C1 segment of cervical spinal cord (tissue), 14 donors: ENCODE measurements at regions not wholly inside any gene's neighbourhood (a gene's known extent, or its start where the extent isn't known, plus 50 kb on each side); places are given as distances from the start of the nearest gene placed in this dataset.

Experiments
- DNase-seq, 14 donors: peaks; one replicate each; lab custom pipeline; 2025; lab: John Stamatoyannopoulos, UW

DNA sequence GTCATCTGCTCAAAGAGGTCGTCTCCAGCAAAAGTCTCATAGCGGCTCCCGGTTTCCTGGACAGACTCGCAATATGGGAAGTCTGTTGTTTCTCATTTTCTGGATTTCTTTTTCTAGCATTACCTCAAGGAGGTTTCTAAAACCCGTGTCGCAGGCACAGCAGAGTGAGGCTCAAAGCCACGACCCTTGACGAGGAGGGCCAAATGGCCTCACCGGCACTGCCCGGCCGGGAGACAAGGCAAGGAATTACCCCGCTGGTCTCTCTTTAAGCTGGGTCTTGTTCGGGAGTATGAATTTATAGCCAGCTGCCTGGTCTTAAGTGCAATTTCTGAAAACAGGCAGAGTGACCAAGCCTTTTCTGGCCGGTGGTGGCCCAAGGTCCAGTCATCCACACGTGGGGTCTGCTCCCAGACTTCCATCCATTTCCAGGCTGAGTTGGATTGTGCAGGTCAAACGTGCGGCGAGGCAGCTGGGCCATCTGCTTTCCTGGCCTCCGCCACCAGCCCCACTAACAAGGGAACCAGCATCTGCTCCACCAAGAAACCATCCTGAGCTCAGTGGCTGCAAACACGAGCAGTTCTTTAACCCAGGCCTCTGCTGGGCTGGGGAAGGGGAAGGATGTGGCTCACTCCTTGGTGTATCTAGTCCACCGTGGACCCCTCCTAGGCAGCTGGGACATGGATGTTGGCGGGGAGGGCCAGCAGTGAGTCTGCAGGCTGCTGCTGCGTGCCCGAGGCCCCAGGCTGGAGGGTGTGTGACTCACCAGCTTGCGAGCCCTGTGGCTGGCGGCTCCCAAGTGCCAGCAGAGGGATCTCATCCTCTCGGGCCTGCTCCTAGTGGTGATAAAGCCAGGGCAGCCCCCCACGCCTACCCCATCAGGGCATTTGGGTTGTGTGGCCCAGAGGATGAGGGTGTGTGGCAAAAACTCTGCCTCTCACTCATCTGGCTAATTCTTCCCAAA, 55.6 kb upstream of the COL5A1 start:
- no peak for DNase-seq

DNA sequence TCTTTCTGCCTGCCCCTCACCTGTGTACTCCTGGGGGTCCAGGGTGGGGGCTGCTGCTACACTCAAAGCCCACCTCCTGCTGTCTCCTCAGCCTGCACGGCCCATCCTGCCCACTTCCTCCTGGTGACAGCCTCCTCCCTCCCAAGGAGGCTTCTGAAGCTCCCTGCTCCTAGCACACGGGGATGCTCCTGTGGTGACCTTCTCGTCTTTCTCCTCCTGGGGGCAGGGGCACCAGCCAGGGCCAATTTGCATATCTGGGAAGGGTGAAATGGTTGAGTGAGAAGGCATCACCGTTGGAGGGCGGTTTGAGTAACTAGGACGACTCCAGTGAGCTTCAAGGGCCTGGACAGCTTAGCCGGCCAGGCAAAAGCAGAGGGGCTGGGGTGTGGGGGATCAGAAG, 51.9 kb upstream of the COL5A1 start:
- DNase-seq: no peak

DNA sequence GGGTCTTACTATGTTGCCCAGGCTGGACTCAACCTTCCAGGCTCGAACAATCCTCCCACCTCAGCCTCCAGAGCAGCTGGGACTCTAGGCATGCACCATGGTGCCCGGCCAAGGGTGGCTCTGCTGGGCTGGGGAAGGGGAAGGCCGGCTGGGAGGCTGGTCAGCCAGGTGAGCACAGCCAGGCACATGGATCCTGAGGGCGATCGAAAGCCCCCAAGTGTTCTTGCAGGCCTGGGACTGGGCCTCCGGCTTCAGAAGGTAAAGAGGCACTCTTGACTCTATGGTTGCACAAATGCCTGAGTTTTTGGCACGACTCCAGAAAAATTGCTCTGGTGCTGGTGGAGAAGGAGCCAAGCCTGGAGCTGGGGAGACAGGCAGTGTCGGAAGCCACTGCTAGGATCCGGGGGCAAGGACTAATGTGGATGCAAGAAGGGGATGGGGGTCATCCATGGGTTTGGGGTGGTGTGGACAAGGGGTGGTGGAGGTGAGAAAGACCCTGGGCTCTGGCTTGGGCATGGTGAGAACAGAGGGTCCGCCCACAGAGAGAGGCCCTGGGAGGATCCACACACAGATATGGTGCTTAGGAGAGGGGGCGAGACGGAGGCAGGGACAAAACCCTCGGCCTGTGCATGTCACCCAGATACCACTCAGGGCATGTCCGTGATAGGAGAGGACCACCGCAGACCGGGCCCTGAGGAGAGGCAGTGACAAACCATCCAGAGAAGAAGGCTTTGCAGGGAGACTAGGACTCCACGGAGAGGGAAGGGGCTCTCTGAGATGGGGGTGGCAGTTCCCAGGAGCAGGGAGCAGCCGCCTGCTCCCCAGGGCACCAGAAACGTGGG, 51.1 kb upstream of the COL5A1 start:
- DNase-seq: no peak

DNA sequence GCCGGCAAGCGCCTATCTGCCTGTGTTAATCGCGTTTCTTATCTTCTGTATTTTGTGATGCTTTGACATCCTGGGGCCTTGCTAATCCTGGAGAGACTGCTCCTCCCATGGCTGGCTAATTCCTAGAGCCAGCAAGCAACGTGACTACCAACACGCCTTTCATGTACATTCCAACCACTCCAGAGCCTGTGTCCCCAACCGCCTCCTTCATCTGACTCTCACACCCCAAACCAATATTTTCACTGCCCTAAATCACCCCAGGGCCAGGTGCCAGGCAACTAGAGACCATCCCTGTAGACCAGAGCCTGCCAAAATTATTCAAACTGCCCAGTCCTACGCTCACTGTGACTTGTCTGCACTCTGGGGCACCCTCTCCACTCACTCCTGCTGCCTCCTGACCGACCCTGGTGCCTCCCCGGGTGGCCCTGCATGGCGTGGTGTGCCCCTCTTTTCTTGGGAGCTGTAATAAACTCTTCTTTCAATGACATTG, 50.5 kb upstream of the COL5A1 start:
- no peak for DNase-seq

DNA sequence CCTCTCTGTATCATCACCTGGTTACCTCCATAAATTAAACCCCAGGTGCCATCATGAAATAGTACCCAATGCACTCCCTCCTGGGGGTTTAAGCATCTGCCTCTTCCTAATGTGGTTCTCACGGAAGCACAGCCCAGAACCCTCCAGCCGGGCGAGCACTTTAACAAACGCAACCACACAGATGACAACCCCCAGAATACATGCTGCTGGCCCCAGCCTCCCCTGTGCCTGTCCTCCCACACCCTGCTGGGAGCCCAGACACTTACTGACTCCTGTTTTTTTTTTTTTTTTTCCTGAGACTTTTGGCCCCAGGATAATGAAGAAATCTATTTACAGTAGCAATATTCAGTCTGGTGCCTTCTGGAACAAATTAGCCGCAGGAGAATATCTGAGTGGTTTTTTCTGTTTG, 50.0 kb upstream of the COL5A1 start:
- DNase-seq: no peak
